A549 (cell line): ENCODE measurements at regions not wholly inside any gene's neighbourhood (a gene's known extent, or its start where the extent isn't known, plus 50 kb on each side); places are given as distances from the start of the nearest gene placed in this dataset.

Experiments used
- ATAC-seq, 2 experiments: fragments of 200-7000 bp in 1 of 2; fragments of >200 bp in 1 of 2; cut with Nextera tagmentation in 1 of 2; cut with Tn5 transposase in 1 of 2; 3 replicates each; pipeline versions ENCODE4 v1.8.0 to v1.9.1; 2018 to 2020; ENCODE audit warnings: mild to moderate bottlenecking in 1 of 2, moderate library complexity in 1 of 2
- CTCF ChIA-PET: fragments of 300-600 bp; sonication (Branson Sonifier 250); formaldehyde crosslinking; extraction: SDS; loops from one replicate; lab custom pipeline; 2021; ENCODE audit warnings: antibody characterized with exemption, inconsistent platforms; lab: Yijun Ruan, JAX
- POLR2A ChIA-PET: fragments of 350-600 bp; formaldehyde crosslinking; extraction: SDS; loops from one replicate; lab custom pipeline; 2021; ENCODE audit warnings: antibody characterized with exemption, inconsistent platforms; lab: Yijun Ruan, JAX
- DNase-seq, 2 experiments: peaks; one replicate each; pipeline versions ENCODE4 v3.0.0 to v3.0.0-alpha.2; 2011 to 2016; ENCODE audit warnings: low read depth in 1 of 2, low spot score in 1 of 2
- FAIRE-seq: peaks from 2 replicates; lab custom pipeline; 2011; peaks lifted over from hg19 to GRCh38; lab: Jason Lieb, UNC
- H3K27ac ChIP-seq, 2 experiments: fragments of >200 bp; sonication (Bioruptor Twin); formaldehyde crosslinking; 3 replicates each; pipeline ENCODE4 v1.5.1; 2016 to 2017
- H3K4me1 ChIP-seq: fragments of >200 bp; sonication (Bioruptor Twin); formaldehyde crosslinking; 3 replicates; pipeline ENCODE4 v1.6.1; 2016
- H3K4me2 ChIP-seq: fragments of >200 bp; sonication (Bioruptor Twin); formaldehyde crosslinking; 3 replicates; pipeline ENCODE4 v1.6.1; 2016
- H3K4me3 ChIP-seq: fragments of >200 bp; sonication (Bioruptor Twin); formaldehyde crosslinking; 3 replicates; pipeline ENCODE4 v1.5.1; 2016
- H3K9me3 ChIP-seq: fragments of >200 bp; sonication (Bioruptor Twin); formaldehyde crosslinking; 3 replicates; pipeline ENCODE4 v1.6.1; 2016
- ATOH8 ChIP-seq: fragments of 250-450 bp; sonication (Bioruptor Pico); IDR thresholded peaks from 2 replicates; pipeline ENCODE4 v1.5.0; 2020; ENCODE audit warnings: low read depth, mild to moderate bottlenecking, moderate library complexity
- BCL3 ChIP-seq: fragments of >200 bp; sonication (Bioruptor Twin); formaldehyde crosslinking; IDR thresholded peaks from 3 replicates; pipeline ENCODE4 v1.6.1; 2016
- BHLHE40 ChIP-seq: IDR thresholded peaks from 2 replicates; pipeline ENCODE4 v1.6.1; 2012; ENCODE audit warnings: low read depth, low read length, inconsistent platforms
- CEBPB ChIP-seq, 2 experiments: fragments of >200 bp in 1 of 2; sonication (Bioruptor Twin) in 1 of 2; formaldehyde crosslinking in 1 of 2; IDR thresholded peaks; 2 replicates each; pipeline ENCODE4 v1.6.1; 2012 to 2016
- CTCF ChIP-seq: fragments of >200 bp; sonication (Bioruptor Twin); formaldehyde crosslinking; IDR thresholded peaks from 3 replicates; pipeline ENCODE4 v1.5.1; 2016
- E2F6 ChIP-seq: IDR thresholded peaks from 2 replicates; pipeline ENCODE4 v1.6.1; 2012; ENCODE audit warnings: low read depth, borderline replicate concordance
- EHMT2 ChIP-seq: fragments of 200-600 bp; sonication (generic); IDR thresholded peaks from 2 replicates; pipeline ENCODE4 v1.6.1; 2016; ENCODE audit warnings: antibody characterized with exemption, low read depth, mild to moderate bottlenecking, moderate library complexity
- HEYL ChIP-seq: fragments of 250-450 bp; sonication (Bioruptor Pico); IDR thresholded peaks from 2 replicates; pipeline ENCODE4 v1.8.0; 2021; ENCODE audit warnings: mild to moderate bottlenecking, moderate library complexity
- HOXB5 ChIP-seq: fragments of 250-450 bp; sonication (Bioruptor Pico); IDR thresholded peaks from 2 replicates; pipeline ENCODE4 v1.5.0; 2020; ENCODE audit warnings: mild to moderate bottlenecking, moderate library complexity
- JUNB ChIP-seq: fragments of >200 bp; sonication (Bioruptor Twin); formaldehyde crosslinking; IDR thresholded peaks from 2 replicates; pipeline ENCODE4 v1.6.1; 2016
- KDM5A ChIP-seq: fragments of 200-600 bp; sonication (generic); IDR thresholded peaks from 2 replicates; pipeline ENCODE4 v1.6.1; 2016; ENCODE audit warnings: antibody characterized with exemption, mild to moderate bottlenecking
- MAZ ChIP-seq: fragments of 150-350 bp; IDR thresholded peaks from 2 replicates; pipeline ENCODE4 v1.6.1; 2014; ENCODE audit warnings: antibody characterized with exemption, low read depth, low read length, borderline replicate concordance
- MYC ChIP-seq: IDR thresholded peaks from 2 replicates; pipeline ENCODE4 v1.6.1; 2012; ENCODE audit warnings: mild to moderate bottlenecking, inconsistent platforms, low read length, improper control_type of control experiment, borderline replicate concordance
- POLR2A ChIP-seq: IDR thresholded peaks from 2 replicates; pipeline ENCODE4 v1.6.1; 2012; ENCODE audit warnings: mild to moderate bottlenecking, low read length
- RFX5 ChIP-seq: fragments of 450-650 bp; IDR thresholded peaks from 2 replicates; pipeline ENCODE4 v1.7.1; 2014; ENCODE audit warnings: antibody characterized with exemption, mild to moderate bottlenecking, moderate library complexity
- RNF2 ChIP-seq: fragments of 200-600 bp; sonication (generic); IDR thresholded peaks from 2 replicates; pipeline ENCODE4 v1.6.1; 2016; ENCODE audit warnings: low read depth, mild to moderate bottlenecking, antibody characterized with exemption, moderate library complexity, borderline replicate concordance
- TFCP2L1 ChIP-seq: fragments of 250-450 bp; sonication (Bioruptor Pico); IDR thresholded peaks from 2 replicates; pipeline ENCODE4 v1.5.0; 2021; ENCODE audit warnings: mild to moderate bottlenecking
- ZFP36 ChIP-seq: fragments of 450-650 bp; IDR thresholded peaks from 2 replicates; pipeline ENCODE4 v1.6.1; 2014; ENCODE audit warnings: borderline replicate concordance; ENCODE audit not compliant: partially characterized antibody
- WGBS: methylation state at CpG from one replicate; pipeline ENCODE4 v1.1.6; 2017; ENCODE audit errors: missing lambda C conversion rate; 5-methylcytosine and 5-hydroxymethylcytosine counted together
- TF ChIP-seq, protein P1 (sequence below): fragments of 450-650 bp; IDR thresholded peaks from 2 replicates; pipeline ENCODE4 v1.6.1; 2014; ENCODE audit warnings: antibody characterized with exemption
- TF ChIP-seq, protein P2 (sequence below): IDR thresholded peaks from 2 replicates; pipeline ENCODE4 v1.6.1; 2012

GRCh38 chr6:12648171-12648570 lies 68.4 kb upstream of the PHACTR1 start:
- no peak for DNase-seq
- Histone ChIP-seq H3K9me3 (no peaks in the 10 kb centered on the region; the same call in 2 of the 3 replicates), H3K4me1 (peaks cover 11% of the 10 kb centered on the region; the same call in 2 of the 3 replicates), H3K4me3 (no peak overlapping the region), H3K4me2 (no peak overlapping the region), H3K27ac (no peak overlapping the region)
- ChIA-PET POLR2A (no interaction called here), CTCF (no interaction called here)
- WGBS: 79% methylated on average over 4 of the region's 4 CpGs
- TF ChIP-seq CEBPB (IDR thresholded peaks at IDR 0.05): 0 out of 4 replicates have a peak, but pooled peaks of 1 of the 2 experiments have one; percentile 19
- no peak for TF ChIP-seq ATOH8 (CRISPR knock-in tag)
- TF ChIP-seq JUNB: no peak
- FAIRE-seq: no peak
- ATAC-seq: no peak

DNA sequence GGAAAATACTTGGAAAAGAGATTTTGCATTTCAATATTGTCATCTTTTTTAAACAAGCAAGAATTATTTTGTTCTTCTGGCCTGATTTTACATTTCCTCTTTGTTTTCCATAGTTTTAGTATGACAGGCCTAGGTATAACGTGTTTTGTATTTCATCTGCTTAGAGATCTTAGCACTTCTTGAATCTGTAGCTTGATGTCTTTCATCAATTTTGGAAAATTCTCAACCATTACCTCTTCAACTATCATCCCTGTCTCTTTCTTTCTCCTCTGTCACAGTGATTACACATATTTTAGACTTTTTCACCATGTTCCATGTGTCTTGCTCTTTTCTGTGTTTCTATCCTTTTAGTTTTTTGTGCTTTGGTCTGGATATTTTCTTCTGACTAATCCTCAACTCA lies 67.2 kb upstream of the PHACTR1 start:
- H3K4me1 ChIP-seq: peaks cover 11% of the 10 kb centered on the region; the same call in 2 of the 3 replicates
- H3K4me3 ChIP-seq: no peak overlapping the region
- 31% methylated on average over 1 of the region's 1 CpG for WGBS
- FAIRE-seq (no peak), DNase-seq (no peak), ATAC-seq (no peak)
- H3K9me3 ChIP-seq: no peaks in the 10 kb centered on the region; the same call in 2 of the 3 replicates
- TF ChIP-seq HOXB5 (CRISPR knock-in tag): no peak
- no peak for TF ChIP-seq BCL3
- TF ChIP-seq JUNB: no peak
- TF ChIP-seq, protein P1, sequence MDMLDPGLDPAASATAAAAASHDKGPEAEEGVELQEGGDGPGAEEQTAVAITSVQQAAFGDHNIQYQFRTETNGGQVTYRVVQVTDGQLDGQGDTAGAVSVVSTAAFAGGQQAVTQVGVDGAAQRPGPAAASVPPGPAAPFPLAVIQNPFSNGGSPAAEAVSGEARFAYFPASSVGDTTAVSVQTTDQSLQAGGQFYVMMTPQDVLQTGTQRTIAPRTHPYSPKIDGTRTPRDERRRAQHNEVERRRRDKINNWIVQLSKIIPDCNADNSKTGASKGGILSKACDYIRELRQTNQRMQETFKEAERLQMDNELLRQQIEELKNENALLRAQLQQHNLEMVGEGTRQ: no peak
- no peak for TF ChIP-seq MYC
- TF ChIP-seq RNF2: no peak
- TF ChIP-seq TFCP2L1 (CRISPR knock-in tag): no peak
- TF ChIP-seq HEYL (CRISPR knock-in tag): no peak
- TF ChIP-seq POLR2A: no peak
- no peak for TF ChIP-seq BHLHE40
- TF ChIP-seq ZFP36: no peak
- TF ChIP-seq RFX5: no peak
- TF ChIP-seq KDM5A: no peak
- TF ChIP-seq E2F6: no peak
- no peak for TF ChIP-seq CTCF
- TF ChIP-seq MAZ: no peak
- TF ChIP-seq, protein P2, sequence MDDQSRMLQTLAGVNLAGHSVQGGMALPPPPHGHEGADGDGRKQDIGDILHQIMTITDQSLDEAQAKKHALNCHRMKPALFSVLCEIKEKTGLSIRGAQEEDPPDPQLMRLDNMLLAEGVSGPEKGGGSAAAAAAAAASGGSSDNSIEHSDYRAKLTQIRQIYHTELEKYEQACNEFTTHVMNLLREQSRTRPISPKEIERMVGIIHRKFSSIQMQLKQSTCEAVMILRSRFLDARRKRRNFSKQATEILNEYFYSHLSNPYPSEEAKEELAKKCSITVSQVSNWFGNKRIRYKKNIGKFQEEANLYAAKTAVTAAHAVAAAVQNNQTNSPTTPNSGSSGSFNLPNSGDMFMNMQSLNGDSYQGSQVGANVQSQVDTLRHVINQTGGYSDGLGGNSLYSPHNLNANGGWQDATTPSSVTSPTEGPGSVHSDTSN: no peak
- no peak for TF ChIP-seq EHMT2
- H3K27ac ChIP-seq: no peak overlapping the region
- no peak overlapping the region for H3K4me2 ChIP-seq
- CTCF ChIA-PET: no interaction called here
- POLR2A ChIA-PET: no interaction called here
